ENCODE measurements at regions not wholly inside any gene's neighbourhood (a gene's known extent, or its start where the extent isn't known, plus 50 kb on each side); places are given as distances from the start of the nearest gene placed in this dataset.
A peak's percentile ranks its signal among the peaks of the same experiment; 100 is the strongest.

GRCh38 chr1:39088658-39089057, 62.5 kb downstream of the NDUFS5 start:
- no peaks in the 10 kb centered on the region for H3K9me1 ChIP-seq (ENCODE audit: control insufficient read depth, extremely low read depth, insufficient read depth, low read length)
- H3K9ac ChIP-seq (ENCODE audit: control insufficient read depth, extremely low read depth, insufficient read depth, low read length): no peak overlapping the region
- H3K27me3 ChIP-seq (ENCODE audit: control insufficient read depth, extremely low read depth, insufficient read depth, low read length): peaks cover 4% of the 10 kb centered on the region
- DNase-seq (ENCODE audit: low read depth, low spot score) (no peak), FAIRE-seq (no peak)
- no peaks in the 10 kb centered on the region for H3K79me2 ChIP-seq (ENCODE audit: control insufficient read depth, insufficient read depth, low read length)
- no peaks in the 10 kb centered on the region for H3K36me3 ChIP-seq (ENCODE audit: control insufficient read depth in 2 of 2, extremely low read depth in 1 of 2, insufficient read depth in 2 of 2, low read length in 2 of 2)
- dilution Hi-C loops (cut with MboI; ENCODE audit: extremely low pct_ligation_motif_present, low sequenced_read_pairs): no loop called here
- H3K27ac ChIP-seq (ENCODE audit: control insufficient read depth, insufficient read depth, low read length): no peak overlapping the region
- H3K9me3 ChIP-seq (ENCODE audit: control insufficient read depth, low read depth, low read length): no peaks in the 10 kb centered on the region
- no peak overlapping the region for H3K4me2 ChIP-seq (ENCODE audit: control insufficient read depth, extremely low read depth, insufficient read depth, low read depth, low read length)
- H3K4me1 ChIP-seq (ENCODE audit: control insufficient read depth, extremely low read depth, insufficient read depth, low read length): peaks cover 19% of the 10 kb centered on the region
- TF ChIP-seq EZH2 (IDR thresholded peaks at IDR 0.05; ENCODE audit: low read length): no peak
- TF ChIP-seq, protein P1, sequence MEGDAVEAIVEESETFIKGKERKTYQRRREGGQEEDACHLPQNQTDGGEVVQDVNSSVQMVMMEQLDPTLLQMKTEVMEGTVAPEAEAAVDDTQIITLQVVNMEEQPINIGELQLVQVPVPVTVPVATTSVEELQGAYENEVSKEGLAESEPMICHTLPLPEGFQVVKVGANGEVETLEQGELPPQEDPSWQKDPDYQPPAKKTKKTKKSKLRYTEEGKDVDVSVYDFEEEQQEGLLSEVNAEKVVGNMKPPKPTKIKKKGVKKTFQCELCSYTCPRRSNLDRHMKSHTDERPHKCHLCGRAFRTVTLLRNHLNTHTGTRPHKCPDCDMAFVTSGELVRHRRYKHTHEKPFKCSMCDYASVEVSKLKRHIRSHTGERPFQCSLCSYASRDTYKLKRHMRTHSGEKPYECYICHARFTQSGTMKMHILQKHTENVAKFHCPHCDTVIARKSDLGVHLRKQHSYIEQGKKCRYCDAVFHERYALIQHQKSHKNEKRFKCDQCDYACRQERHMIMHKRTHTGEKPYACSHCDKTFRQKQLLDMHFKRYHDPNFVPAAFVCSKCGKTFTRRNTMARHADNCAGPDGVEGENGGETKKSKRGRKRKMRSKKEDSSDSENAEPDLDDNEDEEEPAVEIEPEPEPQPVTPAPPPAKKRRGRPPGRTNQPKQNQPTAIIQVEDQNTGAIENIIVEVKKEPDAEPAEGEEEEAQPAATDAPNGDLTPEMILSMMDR (optimal IDR thresholded peaks at IDR 0.05 in 1 of 3, IDR thresholded peaks at IDR 0.05 in 1 of 3, conservative IDR thresholded peaks at IDR 0.05 in 1 of 3; ENCODE audit: extremely low read depth in 1 of 3, insufficient read depth in 2 of 3, low read length in 3 of 3): no peak
- no peak overlapping the region for H2AFZ ChIP-seq (ENCODE audit: control insufficient read depth, low read length)
- H4K20me1 ChIP-seq (ENCODE audit: control insufficient read depth, extremely low read depth, insufficient read depth, low read length): no peaks in the 10 kb centered on the region
- H3K4me3 ChIP-seq (ENCODE audit: control insufficient read depth in 2 of 3, extremely low read depth in 1 of 3, insufficient read depth in 2 of 3, low read depth in 1 of 3, low read length in 3 of 3): no peak overlapping the region

DNA sequence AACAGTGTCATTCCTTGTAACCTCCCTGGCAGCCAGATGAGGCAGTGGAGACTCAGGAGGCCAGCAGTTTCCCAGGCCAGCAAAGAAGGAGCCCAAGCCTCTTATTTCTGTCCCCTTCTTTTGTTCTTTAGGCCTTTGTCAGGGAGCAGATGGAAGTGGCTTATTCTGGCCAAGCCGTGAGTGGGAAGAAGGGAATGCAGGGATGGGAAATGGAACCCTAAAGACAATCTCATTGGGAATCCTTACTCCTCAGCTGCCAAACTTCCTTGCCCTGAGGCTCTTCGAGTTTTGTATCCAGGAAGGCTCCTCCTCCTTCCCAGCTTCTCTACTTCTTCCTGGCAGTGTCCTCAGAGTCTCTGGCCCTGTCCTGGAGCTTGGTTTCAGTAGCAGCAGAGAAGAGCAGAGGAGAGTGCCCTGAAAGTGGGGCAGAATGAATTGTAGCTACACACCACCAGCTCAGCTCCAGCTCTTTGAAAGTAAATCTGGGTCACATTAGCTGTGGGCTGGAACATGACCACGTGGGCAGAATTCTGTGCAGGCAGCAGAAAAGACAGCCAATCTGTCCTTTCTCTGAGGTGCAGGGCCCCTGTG, 63.9 kb downstream of the NDUFS5 start:
- FAIRE-seq (peak; percentile 39), DNase-seq (ENCODE audit: low read depth, low spot score) (no peak)

More for the DNA sequence above, 63.9 kb downstream of the NDUFS5 start:
- no peaks in the 10 kb centered on the region for H3K27me3 ChIP-seq (ENCODE audit: control insufficient read depth, extremely low read depth, insufficient read depth, low read length)
- no peak for TF ChIP-seq EZH2 (IDR thresholded peaks at IDR 0.05; ENCODE audit: low read length)
- TF ChIP-seq, protein P1 (optimal IDR thresholded peaks at IDR 0.05 in 1 of 3, IDR thresholded peaks at IDR 0.05 in 1 of 3, conservative IDR thresholded peaks at IDR 0.05 in 1 of 3; ENCODE audit: extremely low read depth in 1 of 3, insufficient read depth in 2 of 3, low read length in 3 of 3): no peak
- H3K27ac ChIP-seq (ENCODE audit: control insufficient read depth, insufficient read depth, low read length): no peak overlapping the region
- no peaks in the 10 kb centered on the region for H3K9me3 ChIP-seq (ENCODE audit: control insufficient read depth, low read depth, low read length)
- H3K4me1 ChIP-seq (ENCODE audit: control insufficient read depth, extremely low read depth, insufficient read depth, low read length): peaks cover 19% of the 10 kb centered on the region
- no peaks in the 10 kb centered on the region for H3K9me1 ChIP-seq (ENCODE audit: control insufficient read depth, extremely low read depth, insufficient read depth, low read length)
- H3K4me3 ChIP-seq (ENCODE audit: control insufficient read depth in 2 of 3, extremely low read depth in 1 of 3, insufficient read depth in 2 of 3, low read depth in 1 of 3, low read length in 3 of 3): no peak overlapping the region
- H3K79me2 ChIP-seq (ENCODE audit: control insufficient read depth, insufficient read depth, low read length): no peaks in the 10 kb centered on the region
- peak overlapping the region; percentile 17 for H3K4me2 ChIP-seq (ENCODE audit: control insufficient read depth, extremely low read depth, insufficient read depth, low read depth, low read length)
- H4K20me1 ChIP-seq (ENCODE audit: control insufficient read depth, extremely low read depth, insufficient read depth, low read length): no peaks in the 10 kb centered on the region
- H3K36me3 ChIP-seq (ENCODE audit: control insufficient read depth in 2 of 2, extremely low read depth in 1 of 2, insufficient read depth in 2 of 2, low read length in 2 of 2): no peaks in the 10 kb centered on the region
- dilution Hi-C loops (cut with MboI; ENCODE audit: extremely low pct_ligation_motif_present, low sequenced_read_pairs): no loop called here
- no peak overlapping the region for H3K9ac ChIP-seq (ENCODE audit: control insufficient read depth, extremely low read depth, insufficient read depth, low read length)
- H2AFZ ChIP-seq (ENCODE audit: control insufficient read depth, low read length): peak overlapping the region; percentile 20
